Stimulated activated CD4-positive, alpha-beta T cell treated with anti-CD3 and anti-CD28 coated beads, Interleukin-12 subunit alpha, Interleukin-12 subunit beta, amount 100 ng/mL, for 24 hours (primary cell): ENCODE measurements at regions not wholly inside any gene's neighbourhood (a gene's known extent, or its start where the extent isn't known, plus 50 kb on each side); places are given as distances from the start of the nearest gene placed in this dataset.

Source experiments
- DNase-seq, 2 experiments: peaks; one replicate each; pipeline ENCODE4 v3.0.0-alpha.2; 2020; ENCODE audit warnings: low read depth in 2 of 2

DNA sequence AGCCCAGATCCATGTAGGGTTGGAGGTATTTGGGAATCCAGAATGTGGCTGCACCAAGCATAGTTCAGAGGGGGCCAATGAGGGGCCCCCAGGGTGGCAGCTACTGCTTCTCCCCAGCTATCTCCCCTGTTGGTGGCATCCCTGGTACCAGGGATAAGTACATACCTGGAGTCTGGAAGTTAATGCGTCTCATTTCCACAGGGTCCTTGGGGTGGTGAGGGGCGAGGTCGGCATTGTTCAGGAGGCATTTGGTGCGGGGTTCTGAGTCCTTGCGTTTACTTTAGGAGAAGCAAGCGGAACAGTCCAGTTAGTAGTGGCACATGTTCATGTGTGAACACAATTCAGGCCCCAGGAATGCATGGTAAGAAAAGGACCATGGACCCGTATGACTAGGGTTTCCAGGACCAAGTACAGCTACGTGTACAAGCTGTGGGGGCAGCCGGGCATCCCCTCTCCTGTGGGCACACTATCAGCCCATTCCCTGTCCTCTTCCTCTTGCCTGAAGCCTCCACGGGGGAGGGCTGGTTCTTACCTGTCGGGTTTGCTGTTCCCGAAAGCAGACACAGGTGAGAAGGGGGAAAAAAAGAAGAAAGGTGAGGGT, 122.3 kb downstream of the PTPRS start:
- DNase-seq = no peak

DNA sequence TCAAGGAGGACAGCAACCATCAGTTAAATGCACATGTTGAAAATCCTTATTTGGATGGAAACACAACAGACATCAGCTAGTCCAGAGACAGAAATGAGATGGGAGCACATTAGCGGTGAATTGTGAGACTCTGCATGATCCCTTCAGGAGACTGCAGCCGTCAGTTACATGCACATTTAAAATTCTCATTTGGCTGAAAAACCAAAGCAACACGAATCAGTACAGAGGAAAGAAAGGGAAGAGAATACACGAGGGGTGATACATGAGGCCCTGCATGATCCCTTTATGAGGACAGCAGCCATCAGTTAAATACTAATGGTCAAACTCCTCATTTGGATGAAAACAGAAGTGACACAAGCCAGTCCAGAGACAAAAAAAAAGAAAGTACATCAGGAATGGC, 123.4 kb downstream of the PTPRS start:
- DNase-seq = no peak

DNA sequence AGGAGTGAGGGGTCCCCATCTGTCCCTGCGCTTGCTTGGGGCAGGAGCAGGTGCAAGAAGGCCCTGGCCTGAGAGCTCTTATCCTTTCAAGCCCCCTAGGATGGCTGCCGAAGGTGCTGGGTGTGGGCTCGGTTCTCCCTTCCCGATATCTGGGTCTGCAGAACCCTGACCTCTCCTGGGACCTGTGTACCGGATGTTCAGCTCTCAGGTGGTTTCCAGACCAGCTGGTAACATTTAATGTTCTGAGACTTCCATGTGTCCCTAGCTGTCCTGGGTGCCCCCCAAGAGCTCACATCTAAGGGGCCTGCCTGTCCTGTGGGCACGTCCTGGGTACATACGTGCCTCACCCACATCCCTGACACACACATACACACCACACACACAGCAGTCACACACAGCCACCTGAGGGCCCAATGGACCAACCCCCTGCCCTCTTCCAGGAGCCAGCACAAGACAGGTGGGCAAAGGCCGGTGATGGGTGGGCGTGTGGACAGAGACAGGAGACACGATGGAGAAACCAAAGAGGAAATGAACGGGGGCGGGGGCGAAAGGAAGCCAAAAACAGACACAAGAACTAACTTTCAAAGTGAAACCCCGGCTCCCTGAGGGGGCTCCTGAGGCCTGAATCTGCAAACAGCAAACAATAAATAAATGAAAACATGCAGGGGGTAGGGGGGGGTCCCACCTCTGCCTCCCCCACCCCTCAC, 124.3 kb downstream of the PTPRS start:
- DNase-seq = no peak

DNA sequence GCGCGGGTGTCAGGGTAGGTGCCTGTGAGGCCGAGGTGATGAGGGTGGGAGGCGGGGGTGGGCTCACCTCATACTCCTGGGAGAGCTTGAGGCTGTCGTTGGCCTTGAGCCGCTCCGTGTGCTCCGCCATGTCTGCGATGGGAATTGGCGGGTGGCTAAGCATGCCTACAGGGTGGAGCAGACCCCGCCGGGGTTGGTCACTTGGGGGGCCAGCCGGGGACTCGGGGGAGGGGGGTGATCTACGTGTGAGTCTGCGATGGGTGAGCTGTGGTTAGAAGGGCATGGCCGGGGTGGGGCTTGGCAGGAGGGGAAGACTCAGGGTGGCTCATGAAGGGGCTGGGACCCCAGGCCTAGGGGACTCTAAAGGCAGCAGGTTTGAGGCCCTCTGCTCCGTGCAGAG, 125.2 kb downstream of the PTPRS start:
- DNase-seq = no peak

DNA sequence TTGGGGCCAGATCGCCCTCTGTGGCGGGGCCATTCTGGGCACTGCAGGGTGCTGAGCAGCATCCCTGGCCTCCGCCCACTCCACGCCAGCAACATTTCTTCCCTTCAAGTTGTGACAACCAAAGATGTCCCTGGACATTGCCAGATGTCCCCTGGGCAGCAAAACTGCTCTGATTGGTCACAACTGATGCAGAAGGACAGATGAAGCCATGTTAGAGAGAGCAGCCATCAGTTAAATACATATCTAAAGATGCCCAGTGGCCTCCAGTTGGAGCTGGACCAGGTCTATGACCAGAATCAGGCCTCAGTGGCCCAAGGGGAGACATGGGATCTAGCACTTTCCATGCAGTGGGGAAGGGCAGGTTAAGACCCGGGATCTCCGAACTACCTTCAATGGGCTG, 125.7 kb downstream of the PTPRS start:
- no peak for DNase-seq

DNA sequence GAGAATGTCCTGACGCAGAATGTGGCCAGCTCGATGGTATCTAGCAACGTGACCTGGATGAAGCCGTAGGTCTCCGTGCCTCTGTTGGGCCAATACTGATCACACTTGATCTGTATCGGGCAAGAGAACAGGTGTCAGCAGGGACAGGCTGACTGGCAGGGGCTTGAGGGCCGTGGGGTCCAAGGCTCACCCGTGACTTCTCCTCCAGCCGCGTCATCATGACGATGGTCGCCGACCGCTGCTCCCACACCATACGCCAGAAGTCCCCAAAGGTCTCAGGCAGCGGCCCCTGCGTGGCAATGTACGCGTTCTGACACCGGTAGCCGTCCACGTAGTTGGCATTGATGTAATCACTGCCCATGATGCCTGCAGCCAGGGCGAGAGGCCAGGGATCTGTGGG, 126.2 kb downstream of the PTPRS start:
- DNase-seq = no peak

DNA sequence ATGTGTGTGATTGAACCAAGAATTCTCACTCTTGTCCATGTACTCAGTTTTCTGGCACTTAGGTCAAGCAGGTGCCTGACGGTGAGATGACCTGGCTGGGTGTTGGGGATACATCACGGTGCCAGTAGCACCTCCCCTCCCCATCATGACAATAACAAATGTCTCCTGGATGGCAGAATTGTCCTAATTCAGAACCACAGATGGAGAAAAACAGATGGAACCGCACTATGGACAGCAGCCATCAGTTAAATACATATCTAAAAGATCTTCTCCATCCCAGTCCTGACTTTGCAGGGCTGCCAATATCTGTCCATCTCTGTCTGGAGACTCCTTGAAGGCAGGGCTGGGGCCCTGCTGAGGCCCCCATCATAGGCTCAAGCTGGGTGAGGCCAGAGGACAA, 126.9 kb downstream of the PTPRS start:
- DNase-seq = no peak

DNA sequence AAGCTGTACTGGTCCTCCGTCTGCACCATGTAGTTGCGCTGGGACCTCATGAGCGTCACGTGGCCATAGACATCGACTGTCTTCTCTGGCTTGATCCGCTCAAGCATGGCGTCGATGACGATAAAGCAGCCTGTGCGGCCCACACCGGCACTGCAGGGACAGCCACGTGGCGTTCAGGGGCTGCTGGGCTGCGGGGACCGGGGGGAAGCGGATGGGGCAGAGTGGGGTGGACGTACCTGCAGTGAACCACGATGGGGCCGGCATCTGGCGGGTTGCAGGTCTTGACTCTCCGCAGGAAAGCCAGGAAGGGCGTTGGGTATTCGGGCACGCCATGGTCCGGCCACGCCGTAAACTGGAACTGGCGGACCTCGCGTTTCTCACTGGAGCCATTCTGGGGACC, 128.5 kb downstream of the PTPRS start:
- DNase-seq = no peak

DNA sequence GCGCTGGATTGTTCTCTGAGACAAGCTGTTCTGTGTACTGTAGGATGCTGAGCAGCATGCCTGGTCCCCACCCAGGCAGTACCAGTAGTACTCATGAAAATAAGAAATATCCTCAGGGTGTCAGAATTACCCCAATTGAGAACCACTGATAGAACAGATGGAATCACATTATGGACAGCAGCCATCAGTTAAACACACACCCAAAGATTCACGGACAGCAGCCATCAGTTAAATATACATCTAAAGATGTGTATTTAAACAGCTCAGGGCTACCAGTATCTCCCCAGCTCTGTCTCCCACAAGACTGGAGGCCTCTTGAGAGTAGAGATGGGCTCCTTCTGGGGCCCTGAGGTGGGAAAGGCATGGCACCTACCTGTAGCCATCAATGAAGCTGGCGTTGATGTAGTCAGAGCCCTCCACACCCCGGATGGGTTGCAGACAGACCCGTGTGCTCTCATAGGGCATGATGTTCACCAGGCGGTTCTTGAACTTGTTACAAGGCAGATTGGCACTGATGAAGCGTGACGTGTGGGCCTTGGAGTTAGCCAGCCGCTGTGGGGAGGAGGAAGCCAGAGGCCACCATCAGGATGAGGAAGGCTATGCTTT, 129.3 kb downstream of the PTPRS start:
- DNase-seq = no peak

DNA sequence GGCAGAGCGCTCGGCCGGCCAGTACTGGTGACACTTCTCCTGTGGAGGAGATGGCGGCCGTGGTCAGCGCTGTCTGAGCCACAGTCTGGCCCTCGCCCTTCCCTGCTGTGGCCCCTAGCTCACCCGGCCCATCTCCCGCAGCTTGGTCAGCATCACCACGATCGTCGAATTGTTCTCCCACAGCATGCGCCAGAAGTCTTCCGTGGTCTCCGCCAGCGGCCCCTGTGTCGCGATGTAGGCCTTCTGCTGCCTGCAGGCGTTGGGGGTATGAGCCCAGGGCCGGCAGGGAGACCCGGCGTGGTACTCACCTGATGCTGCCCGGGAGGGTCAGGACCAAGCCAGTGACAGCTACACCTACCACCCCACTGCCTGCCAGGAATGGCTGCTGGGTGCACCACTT, 130.1 kb downstream of the PTPRS start:
- no peak for DNase-seq

DNA sequence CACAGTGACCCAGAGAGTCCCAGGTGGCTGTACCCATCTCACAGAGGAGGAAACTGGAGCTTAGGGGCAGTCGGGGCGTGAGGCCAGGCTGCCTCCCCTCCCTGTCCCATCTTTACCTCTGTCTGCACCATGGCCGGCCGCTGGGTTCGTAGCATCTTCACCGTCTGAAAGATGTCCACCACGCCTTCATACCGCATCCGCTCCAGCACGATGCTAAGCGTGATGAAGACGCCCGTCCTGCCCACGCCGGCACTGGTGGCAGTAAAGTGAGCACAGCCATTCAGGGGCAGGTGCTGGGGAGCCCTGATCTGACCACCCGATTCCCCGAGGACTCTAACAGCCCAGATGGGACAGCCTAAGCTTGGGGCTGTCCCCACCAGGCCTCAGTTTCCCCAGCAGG, 132.8 kb downstream of the PTPRS start:
- DNase-seq = no peak

DNA sequence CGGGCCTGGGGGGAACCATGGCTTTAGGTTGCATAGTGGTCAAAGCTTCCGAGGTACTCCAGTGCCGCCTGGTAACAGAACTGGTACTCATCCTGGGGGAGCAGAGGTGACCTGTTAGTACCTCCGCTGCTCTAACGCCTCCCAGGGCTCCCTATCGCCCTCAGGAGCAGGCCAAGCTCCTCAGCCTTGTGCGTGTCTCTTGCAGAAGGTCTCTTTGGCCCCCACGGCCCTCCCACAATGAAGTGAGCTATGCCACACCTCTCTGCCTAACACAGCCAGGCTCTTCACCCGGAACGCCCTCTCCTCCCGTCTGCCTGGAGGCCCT, 133.9 kb downstream of the PTPRS start:
- DNase-seq = no peak

DNA sequence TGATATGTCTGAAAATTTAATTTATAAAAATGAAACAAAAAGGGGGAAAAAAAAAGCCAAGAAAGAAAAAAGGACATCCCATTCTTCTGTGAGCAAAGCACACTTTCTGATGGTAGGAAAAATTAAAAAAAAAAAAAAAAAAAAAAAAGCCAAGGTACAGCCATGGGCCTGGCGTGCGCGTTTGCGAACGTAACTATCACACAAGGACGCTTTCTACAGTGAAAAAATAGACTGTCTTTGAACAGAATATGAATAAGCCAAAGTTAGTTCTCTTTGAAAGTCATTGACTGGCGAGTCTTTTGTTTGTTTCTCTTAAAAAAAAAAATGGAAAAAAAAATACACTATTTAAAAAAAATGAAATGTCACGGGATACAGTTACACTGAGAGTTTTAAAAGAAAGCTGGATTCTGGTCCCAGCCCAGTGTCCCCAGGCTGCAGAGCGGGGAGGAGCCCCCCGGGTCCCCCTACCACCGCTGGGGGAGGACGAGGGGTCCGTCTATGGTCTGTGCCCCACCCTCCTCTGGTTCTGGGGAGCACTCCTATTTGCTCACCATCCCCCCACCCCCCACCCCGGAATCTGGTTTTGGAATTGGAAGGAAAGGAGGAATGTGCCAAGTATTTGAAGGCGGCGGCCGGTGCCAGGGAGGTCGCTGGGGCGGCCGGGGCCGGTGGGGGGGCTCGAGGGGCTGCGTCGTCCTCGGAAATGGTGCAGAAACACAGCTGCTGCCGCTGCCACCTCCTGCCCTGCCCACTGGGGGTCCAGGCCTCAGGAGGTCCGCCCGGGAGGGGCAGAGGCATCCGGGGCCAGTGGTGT, 134.5 kb downstream of the PTPRS start:
- DNase-seq = no peak

DNA sequence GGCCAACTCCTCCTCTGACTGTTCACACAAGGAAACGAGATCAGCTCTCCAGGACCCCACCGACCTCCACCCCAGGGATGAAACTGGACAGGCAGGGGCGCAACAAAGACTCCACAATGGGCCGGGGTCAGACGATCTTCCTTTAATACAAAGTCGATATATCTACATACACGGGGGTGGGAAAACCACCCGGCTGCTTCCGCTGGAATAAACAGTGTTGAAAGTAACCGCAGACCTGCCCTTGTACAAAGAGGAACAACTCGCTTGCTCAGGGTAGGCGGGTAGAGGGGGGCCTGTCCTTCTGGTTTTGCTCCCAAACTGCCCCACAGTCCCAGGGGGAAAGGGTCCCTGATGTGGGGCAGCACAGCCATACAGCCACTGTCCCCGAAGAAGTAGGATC, 135.2 kb downstream of the PTPRS start:
- DNase-seq = no peak

DNA sequence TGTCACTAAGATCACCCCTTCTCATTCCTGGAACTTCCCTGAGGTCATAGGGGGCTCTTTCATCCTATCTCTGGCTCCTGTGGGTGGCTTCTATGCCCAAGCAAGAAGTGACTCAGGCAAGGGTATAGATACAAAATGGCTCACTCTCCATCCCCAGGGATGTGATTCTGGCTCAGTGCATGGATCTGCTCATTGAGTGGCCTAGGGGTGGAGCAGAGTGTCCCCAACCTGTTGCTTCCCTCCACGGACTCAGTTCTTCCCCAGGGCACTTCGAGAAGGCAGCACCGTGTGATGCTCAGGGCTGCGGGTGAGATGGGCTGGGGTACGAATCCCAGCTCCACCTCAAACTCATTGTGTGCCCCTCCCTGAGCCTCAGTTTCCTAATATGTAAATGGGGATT, 136.4 kb downstream of the PTPRS start:
- DNase-seq = no peak
